ENCODE measurements at regions not wholly inside any gene's neighbourhood (a gene's known extent, or its start where the extent isn't known, plus 50 kb on each side); places are given as distances from the start of the nearest gene placed in this dataset.

GRCh38 chr12:74725154-74725553, 187.5 kb downstream of the ATXN7L3B start:
- TF ChIP-seq, protein P1, sequence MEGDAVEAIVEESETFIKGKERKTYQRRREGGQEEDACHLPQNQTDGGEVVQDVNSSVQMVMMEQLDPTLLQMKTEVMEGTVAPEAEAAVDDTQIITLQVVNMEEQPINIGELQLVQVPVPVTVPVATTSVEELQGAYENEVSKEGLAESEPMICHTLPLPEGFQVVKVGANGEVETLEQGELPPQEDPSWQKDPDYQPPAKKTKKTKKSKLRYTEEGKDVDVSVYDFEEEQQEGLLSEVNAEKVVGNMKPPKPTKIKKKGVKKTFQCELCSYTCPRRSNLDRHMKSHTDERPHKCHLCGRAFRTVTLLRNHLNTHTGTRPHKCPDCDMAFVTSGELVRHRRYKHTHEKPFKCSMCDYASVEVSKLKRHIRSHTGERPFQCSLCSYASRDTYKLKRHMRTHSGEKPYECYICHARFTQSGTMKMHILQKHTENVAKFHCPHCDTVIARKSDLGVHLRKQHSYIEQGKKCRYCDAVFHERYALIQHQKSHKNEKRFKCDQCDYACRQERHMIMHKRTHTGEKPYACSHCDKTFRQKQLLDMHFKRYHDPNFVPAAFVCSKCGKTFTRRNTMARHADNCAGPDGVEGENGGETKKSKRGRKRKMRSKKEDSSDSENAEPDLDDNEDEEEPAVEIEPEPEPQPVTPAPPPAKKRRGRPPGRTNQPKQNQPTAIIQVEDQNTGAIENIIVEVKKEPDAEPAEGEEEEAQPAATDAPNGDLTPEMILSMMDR (IDR thresholded peaks at IDR 0.05): no peak
- no peak for TF ChIP-seq POLR2A (IDR thresholded peaks at IDR 0.05)
- TF ChIP-seq POLR2AphosphoS5 (IDR thresholded peaks at IDR 0.05): no peak
- no peak for TF ChIP-seq EP300 (IDR thresholded peaks at IDR 0.05)
